PC-9 (cell line): ENCODE measurements at regions not wholly inside any gene's neighbourhood (a gene's known extent, or its start where the extent isn't known, plus 50 kb on each side); places are given as distances from the start of the nearest gene placed in this dataset.

ENCODE experiments used
- BruUV-seq: library from RNA; stranded (reverse); fragments of 400-500 nt; replicated peaks from 2 replicates; lab custom pipeline; 2021; lab: Mats Ljungman, UMichigan
- CTCF ChIA-PET: fragments of 300-600 bp; sonication (Branson Sonifier 250); formaldehyde crosslinking; loops from one replicate; lab custom pipeline; 2022; ENCODE audit warnings: antibody characterized with exemption; lab: Charles Lee
- POLR2A ChIA-PET: fragments of 300-600 bp; sonication (Branson Sonifier 250); formaldehyde crosslinking; loops from one replicate; lab custom pipeline; 2022; ENCODE audit warnings: antibody characterized with exemption; ENCODE audit not compliant: unreplicated experiment; lab: Charles Lee
- DNase-seq, 2 experiments: peaks; one replicate each; pipeline versions ENCODE4 v3.0.0 to v3.0.0-alpha.2; 2015 to 2022; ENCODE audit warnings: mixed read lengths in 1 of 2
- H2AFZ ChIP-seq: fragments of 200-600 bp; sonication (generic); 2 replicates; pipeline ENCODE4 v1.8.1; 2017; ENCODE audit warnings: antibody characterized with exemption
- H3F3A ChIP-seq: fragments of 200-600 bp; sonication (generic); 2 replicates; pipeline ENCODE4 v1.8.1; 2017; ENCODE audit warnings: antibody characterized with exemption, mild to moderate bottlenecking, low read depth; ENCODE audit not compliant: insufficient read depth
- H3K27ac ChIP-seq: fragments of 200-600 bp; sonication (generic); 2 replicates; pipeline ENCODE4 v1.6.1; 2016; ENCODE audit warnings: mixed run types
- H3K27me3 ChIP-seq: fragments of 200-600 bp; sonication (generic); 2 replicates; pipeline ENCODE4 v1.6.1; 2016; ENCODE audit warnings: low read depth, mixed run types; ENCODE audit not compliant: insufficient read depth
- H3K36me3 ChIP-seq: fragments of 200-600 bp; sonication (generic); 2 replicates; pipeline ENCODE4 v1.6.1; 2016; ENCODE audit warnings: low read depth, mixed run types
- H3K4me1 ChIP-seq: fragments of 200-600 bp; sonication (generic); replicated peaks from 2 replicates; pipeline ENCODE4 v1.6.1; 2016; ENCODE audit warnings: mixed run types; ENCODE audit not compliant: insufficient read depth
- H3K4me2 ChIP-seq: fragments of 200-600 bp; sonication (generic); 2 replicates; pipeline ENCODE4 v1.6.1; 2017; ENCODE audit warnings: mixed run types
- H3K4me3 ChIP-seq: fragments of 200-600 bp; sonication (generic); 2 replicates; pipeline ENCODE4 v1.6.1; 2016; ENCODE audit warnings: mixed run types
- H3K79me2 ChIP-seq: fragments of 200-600 bp; sonication (generic); 2 replicates; pipeline ENCODE4 v1.6.1; 2017; ENCODE audit warnings: low read depth, mixed run types
- H3K9me2 ChIP-seq: fragments of 200-600 bp; sonication (generic); 2 replicates; pipeline ENCODE4 v1.8.1; 2017; ENCODE audit warnings: mild to moderate bottlenecking; ENCODE audit not compliant: insufficient read depth
- H3K9me3 ChIP-seq: fragments of 200-600 bp; sonication (generic); 2 replicates; pipeline ENCODE4 v1.8.1; 2016; ENCODE audit warnings: low read depth; ENCODE audit not compliant: insufficient read depth
- H4K20me1 ChIP-seq: fragments of 200-600 bp; sonication (generic); 2 replicates; pipeline ENCODE4 v1.8.1; 2017; ENCODE audit not compliant: insufficient read depth
- EZH2 ChIP-seq: fragments of 200-600 bp; sonication (generic); IDR thresholded peaks from 2 replicates; pipeline ENCODE4 v1.8.0; 2017; ENCODE audit warnings: antibody characterized with exemption, low read depth
- intact Hi-C: fragments of 100-400 bp; cut with micrococcal nuclease; formaldehyde crosslinking; loops from one replicate; pipeline ENCODE4 v1.10.0; 2022; ENCODE audit not compliant: unreplicated experiment
- TF ChIP-seq, protein P1 (sequence below): fragments of 200-600 bp; sonication (generic); conservative IDR thresholded peaks from 2 replicates; pipeline ENCODE4 v1.6.1; 2017; ENCODE audit warnings: mixed run types, antibody characterized with exemption, mild to moderate bottlenecking, moderate library complexity

- H3K27ac ChIP-seq = no peak overlapping the region
- H3K4me3 ChIP-seq = no peak overlapping the region
- no peaks in the 10 kb centered on the region for H4K20me1 ChIP-seq
- H3K79me2 ChIP-seq = no peaks in the 10 kb centered on the region
- TF ChIP-seq EZH2 = no peak
- TF ChIP-seq, protein P1, sequence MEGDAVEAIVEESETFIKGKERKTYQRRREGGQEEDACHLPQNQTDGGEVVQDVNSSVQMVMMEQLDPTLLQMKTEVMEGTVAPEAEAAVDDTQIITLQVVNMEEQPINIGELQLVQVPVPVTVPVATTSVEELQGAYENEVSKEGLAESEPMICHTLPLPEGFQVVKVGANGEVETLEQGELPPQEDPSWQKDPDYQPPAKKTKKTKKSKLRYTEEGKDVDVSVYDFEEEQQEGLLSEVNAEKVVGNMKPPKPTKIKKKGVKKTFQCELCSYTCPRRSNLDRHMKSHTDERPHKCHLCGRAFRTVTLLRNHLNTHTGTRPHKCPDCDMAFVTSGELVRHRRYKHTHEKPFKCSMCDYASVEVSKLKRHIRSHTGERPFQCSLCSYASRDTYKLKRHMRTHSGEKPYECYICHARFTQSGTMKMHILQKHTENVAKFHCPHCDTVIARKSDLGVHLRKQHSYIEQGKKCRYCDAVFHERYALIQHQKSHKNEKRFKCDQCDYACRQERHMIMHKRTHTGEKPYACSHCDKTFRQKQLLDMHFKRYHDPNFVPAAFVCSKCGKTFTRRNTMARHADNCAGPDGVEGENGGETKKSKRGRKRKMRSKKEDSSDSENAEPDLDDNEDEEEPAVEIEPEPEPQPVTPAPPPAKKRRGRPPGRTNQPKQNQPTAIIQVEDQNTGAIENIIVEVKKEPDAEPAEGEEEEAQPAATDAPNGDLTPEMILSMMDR = no peak
- DNase-seq = peak in 1 of 2 experiments; percentile 3
- peaks cover 20% of the 10 kb centered on the region; the same call in 1 of the 2 replicates for H3K27me3 ChIP-seq
- POLR2A ChIA-PET = no interaction called here
- intact Hi-C loops = no loop called here
- no peaks in the 10 kb centered on the region for H3F3A ChIP-seq
- CTCF ChIA-PET = no interaction called here
- no peaks in the 10 kb centered on the region for H3K9me2 ChIP-seq
- no peaks in the 10 kb centered on the region for H3K9me3 ChIP-seq
- no peak overlapping the region for H3K4me2 ChIP-seq
- no peaks in the 10 kb centered on the region for H3K4me1 ChIP-seq
- no peaks in the 10 kb centered on the region for H3K36me3 ChIP-seq
- no peak overlapping the region for H2AFZ ChIP-seq
- no TSS peak for BruUV-seq
Observed at GRCh38 chr11:116312570-116313391, 460.0 kb downstream of the BUD13 start.

- BruUV-seq = no TSS peak
- ChIA-PET CTCF (no interaction called here), POLR2A (no interaction called here)
Observed at GRCh38 chr11:116311206-116311605, 461.6 kb downstream of the BUD13 start.

DNA sequence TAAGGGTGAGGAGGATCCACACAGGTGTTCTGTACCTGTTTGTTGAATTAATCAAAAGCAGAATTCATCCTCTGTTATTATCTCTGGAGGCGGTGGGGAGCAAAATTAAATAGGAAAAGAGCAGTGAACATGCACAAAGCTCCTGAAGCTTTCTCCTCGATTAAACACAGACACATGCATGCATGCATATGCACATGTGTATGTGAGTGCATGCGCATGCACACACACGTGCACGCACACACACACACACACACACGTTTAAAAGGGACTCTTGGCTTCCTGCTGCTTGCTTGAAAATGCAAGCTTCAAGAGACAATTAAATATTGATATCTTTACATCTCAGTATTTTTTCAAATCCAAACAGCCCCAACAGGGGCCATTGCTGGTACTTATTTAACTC lies 462.1 kb downstream of the BUD13 start:
- Histone ChIP-seq H3K4me2 (no peak overlapping the region), H2AFZ (no peak overlapping the region), H3K9me2 (no peaks in the 10 kb centered on the region), H3K27me3 (peaks cover 20% of the 10 kb centered on the region; the same call in 1 of the 2 replicates), H3K36me3 (no peaks in the 10 kb centered on the region), H3K4me3 (no peak overlapping the region), H3K9me3 (no peaks in the 10 kb centered on the region), H4K20me1 (no peaks in the 10 kb centered on the region), H3K27ac (no peak overlapping the region), H3K4me1 (no peaks in the 10 kb centered on the region), H3K79me2 (no peaks in the 10 kb centered on the region), H3F3A (no peaks in the 10 kb centered on the region)
- no peak for DNase-seq
- BruUV-seq = no TSS peak
- TF ChIP-seq EZH2 = no peak
- TF ChIP-seq, protein P1 = no peak
- intact Hi-C loops = no loop called here
- ChIA-PET POLR2A (no interaction called here), CTCF (no interaction called here)

More at GRCh38 chr11:116311206-116311605, 461.6 kb downstream of the BUD13 start:
- Histone ChIP-seq H3K9me2 (no peaks in the 10 kb centered on the region), H3K9me3 (no peaks in the 10 kb centered on the region), H3K4me2 (no peak overlapping the region), H3K27ac (no peak overlapping the region), H2AFZ (no peak overlapping the region), H3K27me3 (peaks cover 20% of the 10 kb centered on the region; the same call in 1 of the 2 replicates), H3K79me2 (no peaks in the 10 kb centered on the region), H4K20me1 (no peaks in the 10 kb centered on the region), H3K4me1 (no peaks in the 10 kb centered on the region), H3K36me3 (no peaks in the 10 kb centered on the region), H3K4me3 (no peak overlapping the region), H3F3A (no peaks in the 10 kb centered on the region)
- TF ChIP-seq, protein P1 = no peak
- no peak for TF ChIP-seq EZH2
- no peak for DNase-seq
- intact Hi-C loops = no loop called here
